ENCODE measurements at regions not wholly inside any gene's neighbourhood (a gene's known extent, or its start where the extent isn't known, plus 50 kb on each side); places are given as distances from the start of the nearest gene placed in this dataset.

- H3K4me3 ChIP-seq (ENCODE audit: low read depth, low read length) = no peak overlapping the region
- no peak for TF ChIP-seq CTCF (IDR thresholded peaks at IDR 0.05; ENCODE audit: low read depth, low read length)
Measured at GRCh38 chr16:74153773-74154172, 142.8 kb upstream of the PSMD7 start.

- no peak overlapping the region for H3K4me3 ChIP-seq (ENCODE audit: low read depth, low read length)
- TF ChIP-seq CTCF (IDR thresholded peaks at IDR 0.05; ENCODE audit: low read depth, low read length) = no peak
Measured at GRCh38 chr16:74146643-74147042, 150.0 kb upstream of the PSMD7 start.

- no peak for TF ChIP-seq CTCF (IDR thresholded peaks at IDR 0.05; ENCODE audit: low read depth, low read length)
Measured at GRCh38 chr16:74143171-74143570, 153.4 kb upstream of the PSMD7 start.

GRCh38 chr16:74141015-74141414 is 155.6 kb upstream of the PSMD7 start:
- no peak for TF ChIP-seq CTCF (IDR thresholded peaks at IDR 0.05; ENCODE audit: low read depth, low read length)
- H3K4me3 ChIP-seq (ENCODE audit: low read depth, low read length) = no peak overlapping the region

More at GRCh38 chr16:74143171-74143570, 153.4 kb upstream of the PSMD7 start:
- no peak overlapping the region for H3K4me3 ChIP-seq (ENCODE audit: low read depth, low read length)

- no peak overlapping the region for H3K4me3 ChIP-seq (ENCODE audit: low read depth, low read length)
- no peak for TF ChIP-seq CTCF (IDR thresholded peaks at IDR 0.05; ENCODE audit: low read depth, low read length)
Measured at GRCh38 chr16:74140557-74140956, 156.1 kb upstream of the PSMD7 start.

- no peak for TF ChIP-seq CTCF (IDR thresholded peaks at IDR 0.05; ENCODE audit: low read depth, low read length)
Measured at GRCh38 chr16:74123826-74124225, 172.8 kb upstream of the PSMD7 start.

GRCh38 chr16:74123195-74123594 is 173.4 kb upstream of the PSMD7 start:
- no peak overlapping the region for H3K4me3 ChIP-seq (ENCODE audit: low read depth, low read length)
- TF ChIP-seq CTCF (IDR thresholded peaks at IDR 0.05; ENCODE audit: low read depth, low read length) = no peak

More at GRCh38 chr16:74123826-74124225, 172.8 kb upstream of the PSMD7 start:
- H3K4me3 ChIP-seq (ENCODE audit: low read depth, low read length) = no peak overlapping the region

Data from WI38 (cell line).